K562 (cell line): ENCODE measurements at regions not wholly inside any gene's neighbourhood (a gene's known extent, or its start where the extent isn't known, plus 50 kb on each side); places are given as distances from the start of the nearest gene placed in this dataset.

ENCODE experiments used
- ATAC-seq: fragments of 200-7000 bp; cut with Tn5 transposase; 3 replicates; pipeline ENCODE4 v1.9.1; 2020; ENCODE audit warnings: moderate library complexity
- BruUV-seq: library from RNA; stranded (reverse); fragments of 400-500 nt; replicated peaks from 2 replicates; lab custom pipeline; 2021; lab: Mats Ljungman, UMichigan
- CTCF ChIA-PET: fragments of 300-600 bp; formaldehyde crosslinking; extraction: SDS; loops from one replicate; lab custom pipeline; 2021; ENCODE audit warnings: low intra/inter-chr PET ratio; lab: Yijun Ruan, JAX
- POLR2A ChIA-PET: fragments of 300-600, 350-650 bp; sonication (Branson Sonifier 250); formaldehyde crosslinking; extraction: SDS; loops from one replicate; lab custom pipeline; 2021; ENCODE audit warnings: antibody characterized with exemption, inconsistent platforms; lab: Yijun Ruan, JAX
- DNase-seq, 4 experiments: peaks; one replicate each; pipeline versions ENCODE4 v3.0.0 to v3.0.0-alpha.2; 2011 to 2018; ENCODE audit warnings: low spot score in 3 of 4, mixed read lengths in 3 of 4; ENCODE audit errors: extremely low read depth in 1 of 4
- FAIRE-seq: peaks from 2 replicates; lab custom pipeline; 2011; peaks lifted over from hg19 to GRCh38; lab: Jason Lieb, UNC
- H2AFZ ChIP-seq: 2 replicates; pipeline ENCODE4 v1.6.0; 2011; ENCODE audit warnings: low read depth, low read length, control low read depth, inconsistent platforms
- H3K27ac ChIP-seq: fragments of 200-600 bp; 3 replicates; pipeline ENCODE4 v1.8.0; 2011; ENCODE audit warnings: low read depth, mild to moderate bottlenecking, control low read depth, inconsistent platforms, low read length, moderate library complexity, mixed read lengths; ENCODE audit errors: extremely low read depth
- H3K27me3 ChIP-seq, 2 experiments: fragments of 300-600 bp in 1 of 2; 2 replicates in 1 of 2; 3 replicates in 1 of 2; pipeline versions ENCODE4 v1.6.0 to v1.8.0; 2011; ENCODE audit warnings: inconsistent platforms in 2 of 2, low read length in 2 of 2, mild to moderate bottlenecking in 1 of 2, mixed read lengths in 1 of 2, moderate library complexity in 1 of 2; ENCODE audit not compliant: control insufficient read depth in 2 of 2, insufficient read depth in 2 of 2
- H3K36me3 ChIP-seq: fragments of 300-600 bp; 3 replicates; pipeline ENCODE4 v1.8.0; 2011; ENCODE audit warnings: mild to moderate bottlenecking, low read length, inconsistent platforms; ENCODE audit not compliant: control insufficient read depth, insufficient read depth
- H3K4me1 ChIP-seq, 2 experiments: fragments of 200-600 bp in 1 of 2; replicated peaks in 1 of 2; 2 replicates in 1 of 2; 3 replicates in 1 of 2; pipeline versions ENCODE4 v1.5.1 to v1.8.0; 2011; ENCODE audit warnings: inconsistent platforms in 2 of 2, low read length in 2 of 2, mild to moderate bottlenecking in 1 of 2, mixed read lengths in 1 of 2, moderate library complexity in 1 of 2; ENCODE audit not compliant: control insufficient read depth in 2 of 2, insufficient read depth in 2 of 2
- H3K4me2 ChIP-seq: 2 replicates; pipeline ENCODE4 v1.6.1; 2011; ENCODE audit warnings: low read length, control low read depth, inconsistent platforms, mixed read lengths; ENCODE audit not compliant: insufficient read depth
- H3K4me3 ChIP-seq: fragments of 200-600 bp; sonication (generic), shearing (Covaris generic); 2 replicates; pipeline ENCODE4 v1.5.1; 2016; ENCODE audit warnings: control low read depth, inconsistent platforms
- H3K79me2 ChIP-seq: fragments of 200-600 bp; 3 replicates; pipeline ENCODE4 v1.8.0; 2011; ENCODE audit warnings: low read length, inconsistent platforms; ENCODE audit not compliant: control insufficient read depth, insufficient read depth
- H3K9ac ChIP-seq, 2 experiments: 2 replicates each; pipeline versions ENCODE4 v1.6.0 to v1.6.1; 2011; ENCODE audit warnings: low read depth in 2 of 2, low read length in 2 of 2, control low read depth in 1 of 2, inconsistent platforms in 1 of 2, mild to moderate bottlenecking in 1 of 2, mixed read lengths in 1 of 2; ENCODE audit not compliant: insufficient read depth in 1 of 2
- H3K9me1 ChIP-seq: one replicate; pipeline ENCODE4 v1.6.0; 2011; ENCODE audit warnings: inconsistent platforms, mild to moderate bottlenecking, low read length, moderate library complexity; ENCODE audit not compliant: control insufficient read depth, insufficient read depth
- H3K9me3 ChIP-seq: replicated peaks from 2 replicates; pipeline ENCODE4 v1.5.1; 2011; ENCODE audit warnings: low read depth, low read length, inconsistent platforms; ENCODE audit not compliant: control insufficient read depth, insufficient read depth
- H4K20me1 ChIP-seq: replicated peaks from 2 replicates; pipeline ENCODE4 v1.6.1; 2011; ENCODE audit warnings: low read length, inconsistent platforms, mixed read lengths; ENCODE audit not compliant: control insufficient read depth, insufficient read depth
- CBX2 ChIP-seq: fragments of 200-600 bp; sonication (generic); IDR thresholded peaks from one replicate; pipeline ENCODE4 v1.6.1; 2012; ENCODE audit warnings: mild to moderate bottlenecking, low read length, inconsistent platforms; ENCODE audit not compliant: insufficient read depth, poor library complexity, severe bottlenecking
- POLR2B ChIP-seq: fragments of 450-650 bp; IDR thresholded peaks from 2 replicates; pipeline ENCODE4 v1.6.1; 2018; ENCODE audit warnings: low read depth; ENCODE audit not compliant: partially characterized antibody
- SIN3B ChIP-seq: fragments of 450-650 bp; IDR thresholded peaks from 2 replicates; pipeline ENCODE4 v1.6.1; 2017; ENCODE audit warnings: low read depth, mild to moderate bottlenecking, moderate library complexity
- ZSCAN32 ChIP-seq: fragments of 450-650 bp; formaldehyde crosslinking; IDR thresholded peaks from 2 replicates; pipeline ENCODE4 v1.4.0; 2020; ENCODE audit warnings: mild to moderate bottlenecking, moderate library complexity
- WGBS: fragments of 100-300 bp; shearing (Covaris generic); methylation state at CpG from one replicate; pipeline ENCODE4 v1.1.6; 2016; ENCODE audit warnings: low coverage, mixed read lengths; ENCODE audit not compliant: insufficient coverage; ENCODE audit errors: missing lambda C conversion rate; 5-methylcytosine and 5-hydroxymethylcytosine counted together
- in situ Hi-C: fragments of 300-500 bp; cut with MboI; formaldehyde crosslinking; loops from 4 replicates; pipeline ENCODE4 v1.15.0; 2018; ENCODE audit warnings: inconsistent platforms, mixed read lengths
- intact Hi-C: fragments of 100-400 bp; cut with micrococcal nuclease; formaldehyde crosslinking; loops from 2 replicates; pipeline ENCODE4 v1.14.2; 2022
- TF ChIP-seq, protein P1 (sequence below): fragments of 450-650 bp; IDR thresholded peaks from 2 replicates; pipeline ENCODE4 v1.6.1; 2014; ENCODE audit warnings: low read depth, mild to moderate bottlenecking, moderate library complexity, borderline replicate concordance
- TF ChIP-seq, protein P2 (sequence below): IDR thresholded peaks from 2 replicates; pipeline ENCODE4 v1.6.1; 2016; ENCODE audit warnings: missing genetic modification characterization, missing compliant biosample characterization
- TF ChIP-seq, protein P3 (sequence below): fragments of 450-650 bp; IDR thresholded peaks from 2 replicates; pipeline ENCODE4 v1.6.1; 2016; ENCODE audit warnings: borderline replicate concordance
- TF ChIP-seq, protein P4 (sequence below): fragments of 250-450 bp; sonication (Bioruptor Pico); IDR thresholded peaks from 2 replicates; pipeline ENCODE4 v1.9.0; 2021; ENCODE audit warnings: mild to moderate bottlenecking, inconsistent platforms

DNA sequence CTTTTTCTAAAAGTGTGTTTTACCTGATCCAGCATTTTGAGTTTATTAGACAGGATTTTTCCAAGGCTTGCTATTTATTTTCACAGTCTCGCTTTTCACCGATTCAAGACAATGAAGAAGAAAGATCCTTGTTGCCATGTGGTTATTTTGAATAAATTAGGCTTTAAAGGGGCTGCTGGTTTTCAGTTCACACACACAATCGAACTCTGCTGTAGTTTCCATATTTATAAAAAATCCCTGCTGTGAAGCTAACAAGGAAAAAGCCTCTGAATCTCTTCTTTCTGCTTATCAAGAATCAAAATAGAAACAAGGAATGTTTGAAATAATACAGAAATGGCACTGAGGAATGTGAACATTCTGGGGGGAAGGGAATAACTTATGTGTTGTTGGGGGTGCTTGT lies 102.5 kb upstream of the KAZN start (continued):
- TF ChIP-seq, protein P1, sequence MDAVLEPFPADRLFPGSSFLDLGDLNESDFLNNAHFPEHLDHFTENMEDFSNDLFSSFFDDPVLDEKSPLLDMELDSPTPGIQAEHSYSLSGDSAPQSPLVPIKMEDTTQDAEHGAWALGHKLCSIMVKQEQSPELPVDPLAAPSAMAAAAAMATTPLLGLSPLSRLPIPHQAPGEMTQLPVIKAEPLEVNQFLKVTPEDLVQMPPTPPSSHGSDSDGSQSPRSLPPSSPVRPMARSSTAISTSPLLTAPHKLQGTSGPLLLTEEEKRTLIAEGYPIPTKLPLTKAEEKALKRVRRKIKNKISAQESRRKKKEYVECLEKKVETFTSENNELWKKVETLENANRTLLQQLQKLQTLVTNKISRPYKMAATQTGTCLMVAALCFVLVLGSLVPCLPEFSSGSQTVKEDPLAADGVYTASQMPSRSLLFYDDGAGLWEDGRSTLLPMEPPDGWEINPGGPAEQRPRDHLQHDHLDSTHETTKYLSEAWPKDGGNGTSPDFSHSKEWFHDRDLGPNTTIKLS, result no peak
- TF ChIP-seq, protein P2, sequence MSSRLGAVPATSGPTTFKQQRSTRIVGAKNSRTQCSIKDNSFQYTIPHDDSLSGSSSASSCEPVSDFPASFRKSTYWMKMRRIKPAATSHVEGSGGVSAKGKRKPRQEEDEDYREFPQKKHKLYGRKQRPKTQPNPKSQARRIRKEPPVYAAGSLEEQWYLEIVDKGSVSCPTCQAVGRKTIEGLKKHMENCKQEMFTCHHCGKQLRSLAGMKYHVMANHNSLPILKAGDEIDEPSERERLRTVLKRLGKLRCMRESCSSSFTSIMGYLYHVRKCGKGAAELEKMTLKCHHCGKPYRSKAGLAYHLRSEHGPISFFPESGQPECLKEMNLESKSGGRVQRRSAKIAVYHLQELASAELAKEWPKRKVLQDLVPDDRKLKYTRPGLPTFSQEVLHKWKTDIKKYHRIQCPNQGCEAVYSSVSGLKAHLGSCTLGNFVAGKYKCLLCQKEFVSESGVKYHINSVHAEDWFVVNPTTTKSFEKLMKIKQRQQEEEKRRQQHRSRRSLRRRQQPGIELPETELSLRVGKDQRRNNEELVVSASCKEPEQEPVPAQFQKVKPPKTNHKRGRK (tag), result no peak
- TF ChIP-seq ZSCAN32 (no peak), POLR2B (no peak)

DNA sequence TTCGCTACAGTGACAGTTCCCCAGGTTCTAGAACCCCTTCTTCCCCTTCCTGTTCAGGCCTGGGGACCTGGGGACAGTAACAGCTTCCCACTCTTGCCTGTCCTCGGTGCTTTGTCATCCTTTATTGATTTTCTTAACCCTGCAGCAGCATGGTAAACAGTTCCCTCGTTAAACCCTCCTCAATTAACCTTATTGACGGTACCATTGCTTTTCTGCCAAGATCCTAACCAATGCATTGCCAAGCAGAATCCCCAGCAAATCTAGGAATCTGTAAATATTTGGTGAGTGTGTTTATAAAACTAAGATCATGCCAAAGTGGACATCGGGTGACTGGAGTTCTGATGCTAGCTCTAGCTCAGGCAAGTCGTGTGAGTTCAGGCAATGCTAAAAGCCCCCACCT lies 99.6 kb upstream of the KAZN start:
- CTCF ChIA-PET, result no interaction called here
- H2AFZ ChIP-seq, result peak overlapping the region; percentile 20
- H4K20me1 ChIP-seq, result no peaks in the 10 kb centered on the region
- no peak overlapping the region for H3K4me3 ChIP-seq
- FAIRE-seq (no peak), ATAC-seq (no peak), DNase-seq (no peak)
- no TSS peak for BruUV-seq
- no peaks in the 10 kb centered on the region for H3K36me3 ChIP-seq
- peaks cover 4 to 13% of the 10 kb centered on the region in 2 experiments; a peak in 4 of 5 replicates for H3K27me3 ChIP-seq
- no peak for TF ChIP-seq SIN3B
- TF ChIP-seq, protein P3, sequence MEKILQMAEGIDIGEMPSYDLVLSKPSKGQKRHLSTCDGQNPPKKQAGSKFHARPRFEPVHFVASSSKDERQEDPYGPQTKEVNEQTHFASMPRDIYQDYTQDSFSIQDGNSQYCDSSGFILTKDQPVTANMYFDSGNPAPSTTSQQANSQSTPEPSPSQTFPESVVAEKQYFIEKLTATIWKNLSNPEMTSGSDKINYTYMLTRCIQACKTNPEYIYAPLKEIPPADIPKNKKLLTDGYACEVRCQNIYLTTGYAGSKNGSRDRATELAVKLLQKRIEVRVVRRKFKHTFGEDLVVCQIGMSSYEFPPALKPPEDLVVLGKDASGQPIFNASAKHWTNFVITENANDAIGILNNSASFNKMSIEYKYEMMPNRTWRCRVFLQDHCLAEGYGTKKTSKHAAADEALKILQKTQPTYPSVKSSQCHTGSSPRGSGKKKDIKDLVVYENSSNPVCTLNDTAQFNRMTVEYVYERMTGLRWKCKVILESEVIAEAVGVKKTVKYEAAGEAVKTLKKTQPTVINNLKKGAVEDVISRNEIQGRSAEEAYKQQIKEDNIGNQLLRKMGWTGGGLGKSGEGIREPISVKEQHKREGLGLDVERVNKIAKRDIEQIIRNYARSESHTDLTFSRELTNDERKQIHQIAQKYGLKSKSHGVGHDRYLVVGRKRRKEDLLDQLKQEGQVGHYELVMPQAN, result no peak
- TF ChIP-seq, protein P4, sequence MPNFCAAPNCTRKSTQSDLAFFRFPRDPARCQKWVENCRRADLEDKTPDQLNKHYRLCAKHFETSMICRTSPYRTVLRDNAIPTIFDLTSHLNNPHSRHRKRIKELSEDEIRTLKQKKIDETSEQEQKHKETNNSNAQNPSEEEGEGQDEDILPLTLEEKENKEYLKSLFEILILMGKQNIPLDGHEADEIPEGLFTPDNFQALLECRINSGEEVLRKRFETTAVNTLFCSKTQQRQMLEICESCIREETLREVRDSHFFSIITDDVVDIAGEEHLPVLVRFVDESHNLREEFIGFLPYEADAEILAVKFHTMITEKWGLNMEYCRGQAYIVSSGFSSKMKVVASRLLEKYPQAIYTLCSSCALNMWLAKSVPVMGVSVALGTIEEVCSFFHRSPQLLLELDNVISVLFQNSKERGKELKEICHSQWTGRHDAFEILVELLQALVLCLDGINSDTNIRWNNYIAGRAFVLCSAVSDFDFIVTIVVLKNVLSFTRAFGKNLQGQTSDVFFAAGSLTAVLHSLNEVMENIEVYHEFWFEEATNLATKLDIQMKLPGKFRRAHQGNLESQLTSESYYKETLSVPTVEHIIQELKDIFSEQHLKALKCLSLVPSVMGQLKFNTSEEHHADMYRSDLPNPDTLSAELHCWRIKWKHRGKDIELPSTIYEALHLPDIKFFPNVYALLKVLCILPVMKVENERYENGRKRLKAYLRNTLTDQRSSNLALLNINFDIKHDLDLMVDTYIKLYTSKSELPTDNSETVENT (CRISPR knock-in tag), result no peak
- no peak for TF ChIP-seq CBX2
- H3K4me1 ChIP-seq, result no peaks in the 10 kb centered on the region
- POLR2A ChIA-PET, result interaction anchor here (0.6 to 0.9 kb wide), 5 partner anchors 12 to 1016 kb away, joined by 3 to 4 read pairs (median 3); no protein-coding TSS in a partner anchor
- no peak overlapping the region for H3K9ac ChIP-seq
- H3K4me2 ChIP-seq, result no peak overlapping the region
- H3K79me2 ChIP-seq, result no peaks in the 10 kb centered on the region
- in situ Hi-C loops, result no loop called here
- no peak overlapping the region for H3K27ac ChIP-seq
- WGBS, result 5% methylated on average over 6 of the region's 6 CpGs
- no peaks in the 10 kb centered on the region for H3K9me1 ChIP-seq
- H3K9me3 ChIP-seq, result no peaks in the 10 kb centered on the region
- intact Hi-C loops, result no loop called here
